ENCODE measurements at regions not wholly inside any gene's neighbourhood (a gene's known extent, or its start where the extent isn't known, plus 50 kb on each side); places are given as distances from the start of the nearest gene placed in this dataset.

GRCh38 chr13:60654415-60654814 lies 257.4 kb downstream of the TDRD3 start:
- Mint-ChIP-seq H3K9me3 (peaks cover 8% of the 10 kb centered on the region), H3K27me3 (no peaks in the 10 kb centered on the region), H3K4me1 (ENCODE audit: low read depth) (no peaks in the 10 kb centered on the region), H3K27ac (no peak overlapping the region), H3K4me3 (no peak overlapping the region), H3K36me3 (ENCODE audit: low read depth) (no peaks in the 10 kb centered on the region)
- Histone ChIP-seq H3K4me1 (ENCODE audit: insufficient read depth, low read length) (no peaks in the 10 kb centered on the region), H3K27me3 (ENCODE audit: control insufficient read depth in 1 of 2, insufficient read depth in 2 of 2, low read length in 2 of 2) (no peaks in the 10 kb centered on the region), H3K36me3 (ENCODE audit: insufficient read depth, low read length) (no peaks in the 10 kb centered on the region), H3K27ac (ENCODE audit: low read depth in 1 of 2, low read length in 2 of 2) (no peak overlapping the region), H3K9me3 (ENCODE audit: control insufficient read depth in 1 of 2, insufficient read depth in 1 of 2, low read length in 2 of 2) (no peaks in the 10 kb centered on the region), H3K4me3 (ENCODE audit: low read length) (no peak overlapping the region)
- DNase-seq (no peak), ATAC-seq (ENCODE audit: poor library complexity) (no peak)
- intact Hi-C loops (cut with DNase I, micrococcal nuclease): no loop called here
- no peak for TF ChIP-seq CTCF (IDR thresholded peaks at IDR 0.05)
- CTCF ChIA-PET: no interaction called here
- POLR2A ChIA-PET: no interaction called here

- H3K4me3 Mint-ChIP-seq: no peak overlapping the region
- CTCF ChIA-PET: no interaction called here
- Histone ChIP-seq H3K27ac (ENCODE audit: low read depth in 1 of 2, low read length in 2 of 2) (no peak overlapping the region), H3K4me3 (ENCODE audit: low read length) (no peak overlapping the region), H3K36me3 (ENCODE audit: insufficient read depth, low read length) (no peaks in the 10 kb centered on the region), H3K9me3 (ENCODE audit: control insufficient read depth in 1 of 2, insufficient read depth in 1 of 2, low read length in 2 of 2) (no peaks in the 10 kb centered on the region), H3K27me3 (ENCODE audit: control insufficient read depth in 1 of 2, insufficient read depth in 2 of 2, low read length in 2 of 2) (no peaks in the 10 kb centered on the region), H3K4me1 (ENCODE audit: insufficient read depth, low read length) (no peaks in the 10 kb centered on the region)
- TF ChIP-seq CTCF (IDR thresholded peaks at IDR 0.05): no peak
- intact Hi-C loops (cut with DNase I, micrococcal nuclease): no loop called here
- H3K27me3 Mint-ChIP-seq: no peaks in the 10 kb centered on the region
- H3K4me1 Mint-ChIP-seq (ENCODE audit: low read depth): no peaks in the 10 kb centered on the region
- DNase-seq: no peak
- no peak overlapping the region for H3K27ac Mint-ChIP-seq
- no peaks in the 10 kb centered on the region for H3K9me3 Mint-ChIP-seq
- POLR2A ChIA-PET: no interaction called here
- no peak for ATAC-seq (ENCODE audit: poor library complexity)
- H3K36me3 Mint-ChIP-seq (ENCODE audit: low read depth): no peaks in the 10 kb centered on the region
Observed at GRCh38 chr13:60647547-60647946, 250.5 kb downstream of the TDRD3 start.

- no peaks in the 10 kb centered on the region for H3K27me3 ChIP-seq (ENCODE audit: control insufficient read depth in 1 of 2, insufficient read depth in 2 of 2, low read length in 2 of 2)
- H3K36me3 ChIP-seq (ENCODE audit: insufficient read depth, low read length): no peaks in the 10 kb centered on the region
- no peak for DNase-seq
- no peaks in the 10 kb centered on the region for H3K9me3 Mint-ChIP-seq
- intact Hi-C loops (cut with DNase I, micrococcal nuclease): no loop called here
- ATAC-seq (ENCODE audit: poor library complexity): no peak
- TF ChIP-seq CTCF (IDR thresholded peaks at IDR 0.05): no peak
- no peaks in the 10 kb centered on the region for H3K9me3 ChIP-seq (ENCODE audit: control insufficient read depth in 1 of 2, insufficient read depth in 1 of 2, low read length in 2 of 2)
- H3K4me3 ChIP-seq (ENCODE audit: low read length): no peak overlapping the region
- H3K27ac Mint-ChIP-seq: no peak overlapping the region
- no peaks in the 10 kb centered on the region for H3K4me1 Mint-ChIP-seq (ENCODE audit: low read depth)
- CTCF ChIA-PET: no interaction called here
- no peak overlapping the region for H3K27ac ChIP-seq (ENCODE audit: low read depth in 1 of 2, low read length in 2 of 2)
- H3K4me3 Mint-ChIP-seq: no peak overlapping the region
- no peaks in the 10 kb centered on the region for H3K36me3 Mint-ChIP-seq (ENCODE audit: low read depth)
- POLR2A ChIA-PET: no interaction called here
- H3K4me1 ChIP-seq (ENCODE audit: insufficient read depth, low read length): no peaks in the 10 kb centered on the region
- H3K27me3 Mint-ChIP-seq: no peaks in the 10 kb centered on the region
Observed at GRCh38 chr13:60646620-60647019, 249.6 kb downstream of the TDRD3 start.
